ENCODE measurements at regions not wholly inside any gene's neighbourhood (a gene's known extent, or its start where the extent isn't known, plus 50 kb on each side); places are given as distances from the start of the nearest gene placed in this dataset.

GRCh38 chr16:16821261-16821660 is 442.3 kb downstream of the NPIPA7 start:
- TF ChIP-seq POLR2A (IDR thresholded peaks at IDR 0.05) (no peak), CTCF (IDR thresholded peaks at IDR 0.05 in 8 of 11, conservative IDR thresholded peaks at IDR 0.05 in 3 of 11) (no peak), POLR2AphosphoS5 (IDR thresholded peaks at IDR 0.05) (no peak)
